Upper lobe of left lung (tissue), 4 donors: ENCODE measurements at regions not wholly inside any gene's neighbourhood (a gene's known extent, or its start where the extent isn't known, plus 50 kb on each side); places are given as distances from the start of the nearest gene placed in this dataset.

Source experiments
- POLR2A ChIP-seq, 4 donors: fragments of 450-650 bp; IDR thresholded peaks; one replicate each; pipeline ENCODE4 v1.5.1; 2016 to 2017; ENCODE audit warnings: antibody characterized with exemption in 4 of 4, mild to moderate bottlenecking in 2 of 4
- TF ChIP-seq, protein P1 (sequence below), 6 experiments: fragments of 450-650 bp in 4 of 6; fragments of 200-600 bp in 2 of 6; sonication (generic) in 2 of 6; IDR thresholded peaks; one replicate each; pipeline ENCODE4 v1.5.1; 2016 to 2019; ENCODE audit warnings: antibody characterized with exemption in 6 of 6

DNA sequence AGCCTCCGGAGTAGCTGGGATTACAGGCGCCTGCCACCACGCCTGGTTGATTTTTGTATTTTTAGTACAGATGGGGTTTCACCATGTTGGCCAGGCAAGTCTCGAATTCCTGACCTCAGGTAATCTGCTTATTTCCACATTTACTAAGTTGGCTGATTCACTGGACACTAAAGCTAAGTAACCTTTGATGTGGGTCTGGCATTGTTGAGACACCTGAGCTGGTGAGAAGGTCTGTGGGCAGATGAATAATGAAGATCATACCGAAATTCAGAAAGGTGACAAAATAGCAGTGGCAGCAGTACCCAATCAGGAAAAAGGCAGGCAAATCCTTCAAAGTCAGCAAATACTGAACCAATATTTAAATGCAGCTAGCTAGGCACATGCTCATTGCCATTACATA, 210.6 kb upstream of the ZNF608 start:
- TF ChIP-seq, protein P1, sequence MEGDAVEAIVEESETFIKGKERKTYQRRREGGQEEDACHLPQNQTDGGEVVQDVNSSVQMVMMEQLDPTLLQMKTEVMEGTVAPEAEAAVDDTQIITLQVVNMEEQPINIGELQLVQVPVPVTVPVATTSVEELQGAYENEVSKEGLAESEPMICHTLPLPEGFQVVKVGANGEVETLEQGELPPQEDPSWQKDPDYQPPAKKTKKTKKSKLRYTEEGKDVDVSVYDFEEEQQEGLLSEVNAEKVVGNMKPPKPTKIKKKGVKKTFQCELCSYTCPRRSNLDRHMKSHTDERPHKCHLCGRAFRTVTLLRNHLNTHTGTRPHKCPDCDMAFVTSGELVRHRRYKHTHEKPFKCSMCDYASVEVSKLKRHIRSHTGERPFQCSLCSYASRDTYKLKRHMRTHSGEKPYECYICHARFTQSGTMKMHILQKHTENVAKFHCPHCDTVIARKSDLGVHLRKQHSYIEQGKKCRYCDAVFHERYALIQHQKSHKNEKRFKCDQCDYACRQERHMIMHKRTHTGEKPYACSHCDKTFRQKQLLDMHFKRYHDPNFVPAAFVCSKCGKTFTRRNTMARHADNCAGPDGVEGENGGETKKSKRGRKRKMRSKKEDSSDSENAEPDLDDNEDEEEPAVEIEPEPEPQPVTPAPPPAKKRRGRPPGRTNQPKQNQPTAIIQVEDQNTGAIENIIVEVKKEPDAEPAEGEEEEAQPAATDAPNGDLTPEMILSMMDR (IDR thresholded peaks at IDR 0.05), result no peak
- no peak for TF ChIP-seq POLR2A (IDR thresholded peaks at IDR 0.05)
